Amygdala (tissue), 56 donors: ENCODE measurements at regions not wholly inside any gene's neighbourhood (a gene's known extent, or its start where the extent isn't known, plus 50 kb on each side); places are given as distances from the start of the nearest gene placed in this dataset.

ENCODE experiments used
- DNase-seq, 56 donors: peaks; one replicate each; lab custom pipeline; 2025; lab: John Stamatoyannopoulos, UW

- DNase-seq: no peak
These were observed 287.4 kb downstream of the MBD2 start for GRCh38 chr18:53937037-53937436.

- DNase-seq: no peak
These were observed 288.7 kb downstream of the MBD2 start for GRCh38 chr18:53935803-53936202.

GRCh38 chr18:53935399-53935798 is 289.1 kb downstream of the MBD2 start:
- DNase-seq: no peak

GRCh38 chr18:53920312-53921075 is 304.0 kb downstream of the MBD2 start:
- DNase-seq: no peak

GRCh38 chr18:53918091-53918490 is 306.4 kb downstream of the MBD2 start:
- DNase-seq: no peak

GRCh38 chr18:53911200-53911599 is 313.3 kb downstream of the MBD2 start:
- peak in 1 of 56 donors; percentile 13 for DNase-seq

- DNase-seq: no peak
These were observed 314.8 kb downstream of the MBD2 start for GRCh38 chr18:53909668-53910067.

- no peak for DNase-seq
These were observed 316.5 kb downstream of the MBD2 start for GRCh38 chr18:53907921-53908320.

GRCh38 chr18:53906681-53907080 is 317.8 kb downstream of the MBD2 start:
- peak in 2 of 56 donors; percentile 7 to 15 for DNase-seq

- no peak for DNase-seq
These were observed 329.6 kb downstream of the MBD2 start for GRCh38 chr18:53894675-53895442.

- DNase-seq: no peak
These were observed 337.0 kb downstream of the MBD2 start for GRCh38 chr18:53887447-53887846.

- DNase-seq: no peak
These were observed 338.4 kb downstream of the MBD2 start for GRCh38 chr18:53886058-53886457.

- DNase-seq: no peak
These were observed 340.7 kb downstream of the MBD2 start for GRCh38 chr18:53883771-53884170.

- no peak for DNase-seq
These were observed 350.4 kb downstream of the MBD2 start for GRCh38 chr18:53874103-53874502.

- no peak for DNase-seq
These were observed 359.7 kb downstream of the MBD2 start for GRCh38 chr18:53864770-53865169.

GRCh38 chr18:53862921-53863320 is 361.5 kb downstream of the MBD2 start:
- no peak for DNase-seq

GRCh38 chr18:53861185-53861584 is 363.3 kb downstream of the MBD2 start:
- no peak for DNase-seq

GRCh38 chr18:53859764-53860163 is 364.7 kb downstream of the MBD2 start:
- DNase-seq: no peak

GRCh38 chr18:53850902-53851301 is 373.6 kb downstream of the MBD2 start:
- DNase-seq: no peak

- DNase-seq: no peak
These were observed 380.7 kb downstream of the MBD2 start for GRCh38 chr18:53843763-53844162.

- DNase-seq: no peak
These were observed 381.2 kb downstream of the MBD2 start for GRCh38 chr18:53843113-53843760.
